Small intestine (tissue), 7 donors: ENCODE measurements at regions not wholly inside any gene's neighbourhood (a gene's known extent, or its start where the extent isn't known, plus 50 kb on each side); places are given as distances from the start of the nearest gene placed in this dataset.
A peak's percentile ranks its signal among the peaks of the same experiment; 100 is the strongest.

Source experiments
- DNase-seq, 2 donors: peaks; one replicate each; pipeline versions ENCODE4 v3.0.0 to v3.0.0-alpha.2; 2013
- FAIRE-seq: peaks from 2 replicates; lab custom pipeline; 2012; peaks lifted over from hg19 to GRCh38; lab: Jason Lieb, UNC
- H3K27ac ChIP-seq, 3 donors: one replicate each; pipeline ENCODE4 v1.5.1; 2013; ENCODE audit warnings: low read length in 2 of 3, mild to moderate bottlenecking in 2 of 3, control low read depth in 1 of 3, inconsistent platforms in 1 of 3, low read depth in 1 of 3, moderate library complexity in 1 of 3
- H3K27me3 ChIP-seq, 3 donors: one replicate each; pipeline ENCODE4 v1.6.1; 2013; ENCODE audit warnings: low read length in 3 of 3, inconsistent platforms in 1 of 3; ENCODE audit not compliant: control insufficient read depth in 3 of 3, insufficient read depth in 3 of 3
- H3K36me3 ChIP-seq, 3 donors: one replicate each; pipeline ENCODE4 v1.6.1; 2013; ENCODE audit warnings: low read length in 3 of 3, inconsistent platforms in 1 of 3, low read depth in 1 of 3, mild to moderate bottlenecking in 1 of 3, moderate library complexity in 1 of 3; ENCODE audit not compliant: control insufficient read depth in 3 of 3, insufficient read depth in 2 of 3
- H3K4me1 ChIP-seq, 3 donors: one replicate each; pipeline ENCODE4 v1.6.1; 2013; ENCODE audit warnings: low read length in 2 of 3, inconsistent platforms in 1 of 3, low read depth in 1 of 3, mild to moderate bottlenecking in 1 of 3, moderate library complexity in 1 of 3; ENCODE audit not compliant: control insufficient read depth in 3 of 3, insufficient read depth in 2 of 3
- H3K4me3 ChIP-seq, 3 donors: one replicate each; pipeline ENCODE4 v1.5.1; 2013; ENCODE audit warnings: low read length in 3 of 3, control low read depth in 1 of 3, inconsistent platforms in 1 of 3, low read depth in 1 of 3, mild to moderate bottlenecking in 1 of 3, moderate library complexity in 1 of 3
- H3K9me3 ChIP-seq, 2 donors: one replicate each; pipeline ENCODE4 v1.6.1; 2013; ENCODE audit warnings: low read depth in 1 of 2, low read length in 1 of 2; ENCODE audit not compliant: control insufficient read depth in 2 of 2, insufficient read depth in 1 of 2
- WGBS, 3 donors: extraction: QIAGEN DNeasy Blood & Tissue Kit; methylation state at CpG; one replicate each; pipeline ENCODE4 v1.1.7; 2013; 5-methylcytosine and 5-hydroxymethylcytosine counted together
- donor health status: healthy with polysubstance abuse.
- donor health status: control.
- donor health status: control.
- donor health status: Bipolar disorder and iron deficiency.
- donor health status: healthy.

GRCh38 chr3:30986551-30986950, 92.1 kb upstream of the GADL1 start:
- no peak overlapping the region for H3K4me3 ChIP-seq
- H3K27ac ChIP-seq, result no peak overlapping the region
- FAIRE-seq, result no peak
- peaks cover 3 to 7% (median 4%) of the 10 kb centered on the region in 3 donors for H3K4me1 ChIP-seq
- no peaks in the 10 kb centered on the region for H3K36me3 ChIP-seq
- no peak for DNase-seq
- WGBS, 3 donors, result 82 to 90% (median 89%) methylated on average over 3 of the region's 3 CpGs
- no peaks in the 10 kb centered on the region for H3K9me3 ChIP-seq
- H3K27me3 ChIP-seq, result peaks cover 0 to 3% (median 0%) of the 10 kb centered on the region in 3 donors

- H3K4me3 ChIP-seq, result no peak overlapping the region
- no peaks in the 10 kb centered on the region for H3K27me3 ChIP-seq
- FAIRE-seq (no peak), DNase-seq (peak; percentile 5 to 9)
- no peak overlapping the region for H3K27ac ChIP-seq
- WGBS, 3 donors, result 36 to 60% (median 36%) methylated on average over 3 of the region's 3 CpGs
- no peaks in the 10 kb centered on the region for H3K9me3 ChIP-seq
- H3K4me1 ChIP-seq, result peaks cover 3 to 7% (median 4%) of the 10 kb centered on the region in 3 donors
- no peaks in the 10 kb centered on the region for H3K36me3 ChIP-seq
These were observed 94.3 kb upstream of the GADL1 start for GRCh38 chr3:30988769-30989168.

GRCh38 chr3:30989276-30990030, 95.0 kb upstream of the GADL1 start:
- Histone ChIP-seq H3K4me3 (no peak overlapping the region), H3K27ac (no peak overlapping the region), H3K36me3 (no peaks in the 10 kb centered on the region), H3K27me3 (no peaks in the 10 kb centered on the region), H3K9me3 (no peaks in the 10 kb centered on the region), H3K4me1 (peaks cover 3 to 7% (median 4%) of the 10 kb centered on the region in 3 donors)
- no peak for FAIRE-seq
- no peak for DNase-seq
- 79 to 83% (median 80%) methylated on average over 2 of the region's 2 CpGs for WGBS, 3 donors

- Histone ChIP-seq H3K4me3 (no peak overlapping the region), H3K4me1 (no peaks in the 10 kb centered on the region), H3K27me3 (no peaks in the 10 kb centered on the region), H3K9me3 (no peaks in the 10 kb centered on the region), H3K36me3 (no peaks in the 10 kb centered on the region), H3K27ac (no peak overlapping the region)
- no peak for FAIRE-seq
- DNase-seq, result no peak
- WGBS, 3 donors, result 31 to 46% (median 37%) methylated on average over 2 of the region's 2 CpGs
These were observed 102.0 kb upstream of the GADL1 start for GRCh38 chr3:30996467-30996866.

- Histone ChIP-seq H3K4me1 (no peaks in the 10 kb centered on the region), H3K27ac (no peak overlapping the region), H3K36me3 (no peaks in the 10 kb centered on the region), H3K4me3 (no peak overlapping the region), H3K27me3 (no peaks in the 10 kb centered on the region), H3K9me3 (no peaks in the 10 kb centered on the region)
- 74 to 75% (median 74%) methylated on average over 3 of the region's 3 CpGs for WGBS, 3 donors
- no peak for DNase-seq
- FAIRE-seq, result no peak
These were observed 108.3 kb upstream of the GADL1 start for GRCh38 chr3:31002730-31003129.

GRCh38 chr3:31004025-31004678, 109.7 kb upstream of the GADL1 start:
- Histone ChIP-seq H3K4me1 (no peaks in the 10 kb centered on the region), H3K27me3 (no peaks in the 10 kb centered on the region), H3K9me3 (no peaks in the 10 kb centered on the region), H3K27ac (no peak overlapping the region), H3K4me3 (no peak overlapping the region), H3K36me3 (no peaks in the 10 kb centered on the region)
- FAIRE-seq (no peak), DNase-seq (no peak)
- WGBS, 3 donors, result 51 to 71% (median 56%) methylated on average over 3 of the region's 3 CpGs

GRCh38 chr3:31008994-31009393, 114.5 kb upstream of the GADL1 start:
- no peaks in the 10 kb centered on the region for H3K36me3 ChIP-seq
- no peaks in the 10 kb centered on the region for H3K4me1 ChIP-seq
- H3K9me3 ChIP-seq, result no peaks in the 10 kb centered on the region
- no peak for DNase-seq
- no peak for FAIRE-seq
- no peak overlapping the region for H3K4me3 ChIP-seq
- no peaks in the 10 kb centered on the region for H3K27me3 ChIP-seq
- no peak overlapping the region for H3K27ac ChIP-seq

GRCh38 chr3:31009881-31010280, 115.4 kb upstream of the GADL1 start:
- Histone ChIP-seq H3K27ac (no peak overlapping the region), H3K4me1 (no peaks in the 10 kb centered on the region), H3K4me3 (no peak overlapping the region), H3K9me3 (no peaks in the 10 kb centered on the region), H3K27me3 (no peaks in the 10 kb centered on the region), H3K36me3 (no peaks in the 10 kb centered on the region)
- peak in 1 of 2 donors; percentile 30 for DNase-seq
- no peak for FAIRE-seq
